SK-N-SH (cell line): ENCODE measurements at regions not wholly inside any gene's neighbourhood (a gene's known extent, or its start where the extent isn't known, plus 50 kb on each side); places are given as distances from the start of the nearest gene placed in this dataset.

Experiments
- CTCF ChIA-PET: fragments of 300-600, 350-600 bp; formaldehyde crosslinking; extraction: SDS; loops from one replicate; lab custom pipeline; 2021; lab: Yijun Ruan, JAX
- POLR2A ChIA-PET: fragments of 350-600 bp; sonication (Branson Sonifier 250); formaldehyde crosslinking; extraction: SDS; loops from one replicate; lab custom pipeline; 2020; ENCODE audit warnings: antibody characterized with exemption, inconsistent platforms; lab: Yijun Ruan, JAX
- DNase-seq: peaks from one replicate; pipeline ENCODE4 v3.0.0; 2012
- H2AFZ ChIP-seq: fragments of 200-600 bp; sonication (generic); 2 replicates; pipeline ENCODE4 v1.8.1; 2016; ENCODE audit warnings: antibody characterized with exemption, mild to moderate bottlenecking, low read depth
- H3F3A ChIP-seq: fragments of 200-600 bp; sonication (generic); replicated peaks from 2 replicates; pipeline ENCODE3; 2016; ENCODE audit warnings: antibody characterized with exemption, mild to moderate bottlenecking; ENCODE audit not compliant: insufficient read depth
- H3K27ac ChIP-seq, 2 experiments: fragments of 200-500 bp in 1 of 2; fragments of 200-600 bp in 1 of 2; sonication (Bioruptor generic) in 1 of 2; sonication (generic), shearing (Covaris generic) in 1 of 2; 2 replicates each; pipeline versions ENCODE4 v1.5.1 to v1.6.1; 2014 to 2016; ENCODE audit warnings: low read depth in 2 of 2, inconsistent platforms in 1 of 2, low read length in 1 of 2, mild to moderate bottlenecking in 1 of 2, mixed read lengths in 1 of 2
- H3K27me3 ChIP-seq: fragments of 200-600 bp; sonication (generic), shearing (Covaris generic); 2 replicates; pipeline ENCODE4 v1.6.1; 2016; ENCODE audit warnings: mixed run types; ENCODE audit not compliant: insufficient read depth
- H3K36me3 ChIP-seq, 2 experiments: fragments of 200-500 bp in 1 of 2; fragments of 200-600 bp in 1 of 2; sonication (Bioruptor generic) in 1 of 2; sonication (generic) in 1 of 2; replicated peaks in 1 of 2; 2 replicates each; pipeline versions ENCODE3 to v1.5.1; 2014 to 2016; ENCODE audit warnings: low read length in 1 of 2, mild to moderate bottlenecking in 1 of 2; ENCODE audit not compliant: insufficient read depth in 2 of 2, control insufficient read depth in 1 of 2
- H3K4me1 ChIP-seq, 2 experiments: fragments of 200-500 bp in 1 of 2; fragments of 200-600 bp in 1 of 2; sonication (Bioruptor generic) in 1 of 2; sonication (generic), shearing (Covaris generic) in 1 of 2; 2 replicates each; pipeline versions ENCODE4 v1.5.1 to v1.6.1; 2014 to 2016; ENCODE audit warnings: low read depth in 1 of 2, low read length in 1 of 2, mixed run types in 1 of 2; ENCODE audit not compliant: insufficient read depth in 2 of 2, control insufficient read depth in 1 of 2
- H3K4me2 ChIP-seq: fragments of 200-600 bp; sonication (generic), shearing (Covaris generic); 2 replicates; pipeline ENCODE4 v1.6.1; 2017; ENCODE audit warnings: mixed run types
- H3K4me3 ChIP-seq, 2 experiments: fragments of 200-500 bp in 1 of 2; fragments of 200-600 bp in 1 of 2; sonication (Bioruptor generic) in 1 of 2; sonication (generic), shearing (Covaris generic) in 1 of 2; 2 replicates each; pipeline versions ENCODE4 v1.5.1 to v1.8.1; 2014 to 2016; ENCODE audit warnings: low read depth in 2 of 2, inconsistent platforms in 1 of 2, low read length in 1 of 2, mild to moderate bottlenecking in 1 of 2, mixed read lengths in 1 of 2, moderate library complexity in 1 of 2
- H3K79me2 ChIP-seq: fragments of 200-600 bp; sonication (generic); 2 replicates; pipeline ENCODE4 v1.8.1; 2017; ENCODE audit warnings: mild to moderate bottlenecking; ENCODE audit not compliant: insufficient read depth
- H3K9ac ChIP-seq: fragments of 200-600 bp; sonication (generic); 2 replicates; pipeline ENCODE4 v1.6.1; 2017; ENCODE audit warnings: mixed run types
- H3K9me2 ChIP-seq: fragments of 200-600 bp; sonication (generic); 2 replicates; pipeline ENCODE4 v1.6.1; 2017; ENCODE audit warnings: mixed run types
- H3K9me3 ChIP-seq: fragments of 200-600 bp; sonication (generic); 2 replicates; pipeline ENCODE4 v1.6.1; 2017; ENCODE audit warnings: mixed run types, mild to moderate bottlenecking, moderate library complexity
- H4K20me1 ChIP-seq: fragments of 200-600 bp; sonication (generic); 2 replicates; pipeline ENCODE4 v1.6.1; 2017; ENCODE audit warnings: mild to moderate bottlenecking, mixed run types; ENCODE audit not compliant: insufficient read depth
- CHD2 ChIP-seq: fragments of 150-350 bp; IDR thresholded peaks from 2 replicates; pipeline ENCODE4 v1.6.1; 2018; ENCODE audit warnings: low read length; ENCODE audit not compliant: partially characterized antibody
- CTCF ChIP-seq: fragments of 200-600 bp; sonication (generic); IDR thresholded peaks from 2 replicates; pipeline ENCODE4 v1.6.1; 2017; ENCODE audit warnings: antibody characterized with exemption, mild to moderate bottlenecking, moderate library complexity
- ELF1 ChIP-seq: IDR thresholded peaks from 2 replicates; pipeline ENCODE4 v1.4.0; 2012
- EP300 ChIP-seq, 2 experiments: IDR thresholded peaks; 2 replicates each; pipeline versions ENCODE4 v1.4.0 to v1.6.1; 2012; ENCODE audit warnings: borderline replicate concordance in 1 of 2, low read depth in 1 of 2, low read length in 1 of 2
- EZH2phosphoT487 ChIP-seq: fragments of 200-600 bp; sonication (generic); IDR thresholded peaks from 2 replicates; pipeline ENCODE4 v1.6.1; 2017; ENCODE audit warnings: low read depth, mixed run types, mild to moderate bottlenecking, antibody characterized with exemption, moderate library complexity, borderline replicate concordance
- FOSL2 ChIP-seq: IDR thresholded peaks from 2 replicates; pipeline ENCODE4 v1.4.0; 2012; ENCODE audit warnings: low read depth, mild to moderate bottlenecking, moderate library complexity, borderline replicate concordance
- GABPA ChIP-seq: IDR thresholded peaks from 2 replicates; pipeline ENCODE4 v1.4.0; 2012; ENCODE audit warnings: low read depth, mild to moderate bottlenecking
- MEF2A ChIP-seq: IDR thresholded peaks from 2 replicates; pipeline ENCODE4 v1.4.0; 2012; ENCODE audit warnings: low read depth, borderline replicate concordance
- NFIC ChIP-seq: IDR thresholded peaks from 2 replicates; pipeline ENCODE4 v1.4.0; 2012; ENCODE audit warnings: borderline replicate concordance
- PBX3 ChIP-seq: IDR thresholded peaks from 2 replicates; pipeline ENCODE4; 2012
- RAD21 ChIP-seq: IDR thresholded peaks from 2 replicates; pipeline ENCODE4 v1.6.1; 2012; ENCODE audit warnings: mild to moderate bottlenecking, low read length
- RCOR1 ChIP-seq: fragments of 150-350 bp; IDR thresholded peaks from 2 replicates; pipeline ENCODE4 v1.6.1; 2017; ENCODE audit warnings: antibody characterized with exemption, low read length
- SIN3A ChIP-seq: IDR thresholded peaks from 2 replicates; pipeline ENCODE4 v1.6.1; 2012; ENCODE audit warnings: low read depth, mild to moderate bottlenecking, low read length, moderate library complexity, borderline replicate concordance
- SMC3 ChIP-seq: IDR thresholded peaks from 2 replicates; pipeline ENCODE4 v1.6.1; 2012; ENCODE audit warnings: low read depth, low read length, improper control_type of control experiment
- TCF12 ChIP-seq: IDR thresholded peaks from 2 replicates; pipeline ENCODE4 v1.4.0; 2012
- TEAD4 ChIP-seq: IDR thresholded peaks from 2 replicates; pipeline ENCODE4 v1.4.0; 2012; ENCODE audit warnings: mild to moderate bottlenecking, borderline replicate concordance; ENCODE audit not compliant: insufficient read depth
- USF1 ChIP-seq: IDR thresholded peaks from 2 replicates; pipeline ENCODE4 v1.4.0; 2012; ENCODE audit warnings: low read depth, borderline replicate concordance
- USF2 ChIP-seq: fragments of 150-350 bp; IDR thresholded peaks from 2 replicates; pipeline ENCODE4 v1.6.1; 2017; ENCODE audit warnings: antibody characterized with exemption, low read length, low read depth, borderline replicate concordance
- WGBS: methylation state at CpG from one replicate; pipeline ENCODE4 v1.1.6; 2017; ENCODE audit warnings: low lambda C conversion rate; 5-methylcytosine and 5-hydroxymethylcytosine counted together
- TF ChIP-seq, protein P1 (sequence below): IDR thresholded peaks from 2 replicates; pipeline ENCODE4 v1.4.0; 2012; ENCODE audit warnings: low read depth, borderline replicate concordance
- TF ChIP-seq, protein P2 (sequence below): IDR thresholded peaks from 2 replicates; pipeline ENCODE4 v1.6.1; 2012; ENCODE audit warnings: mild to moderate bottlenecking, low read depth, low read length, moderate library complexity

GRCh38 chr12:83378186-83378727, 691.6 kb downstream of the TMTC2 start:
- no peaks in the 10 kb centered on the region for H3K79me2 ChIP-seq
- H3K9me3 ChIP-seq: no peaks in the 10 kb centered on the region
- POLR2A ChIA-PET: no interaction called here
- CTCF ChIA-PET: no interaction called here
- H3K4me3 ChIP-seq: no peak overlapping the region
- H3K27ac ChIP-seq: no peak overlapping the region
- 70% methylated on average over 1 of the region's 1 CpG for WGBS
- H2AFZ ChIP-seq: no peak overlapping the region
- DNase-seq: no peak
- H3K9me2 ChIP-seq: no peaks in the 10 kb centered on the region
- H3K27me3 ChIP-seq: no peaks in the 10 kb centered on the region
- H3K4me2 ChIP-seq: no peak overlapping the region
- no peaks in the 10 kb centered on the region for H3F3A ChIP-seq
- H3K4me1 ChIP-seq: no peaks in the 10 kb centered on the region; a peak in 1 of 4 replicates
- no peak overlapping the region for H3K9ac ChIP-seq
- H4K20me1 ChIP-seq: no peaks in the 10 kb centered on the region
- no peaks in the 10 kb centered on the region for H3K36me3 ChIP-seq
- no peak for TF ChIP-seq EP300 (IDR thresholded peaks at IDR 0.05; ENCODE audit: borderline replicate concordance in 1 of 2, low read depth in 1 of 2, low read length in 1 of 2)
- no peak for TF ChIP-seq FOSL2
- no peak for TF ChIP-seq EZH2phosphoT487
- TF ChIP-seq TEAD4: no peak
- no peak for TF ChIP-seq PBX3
- TF ChIP-seq USF1: no peak
- TF ChIP-seq, protein P1, sequence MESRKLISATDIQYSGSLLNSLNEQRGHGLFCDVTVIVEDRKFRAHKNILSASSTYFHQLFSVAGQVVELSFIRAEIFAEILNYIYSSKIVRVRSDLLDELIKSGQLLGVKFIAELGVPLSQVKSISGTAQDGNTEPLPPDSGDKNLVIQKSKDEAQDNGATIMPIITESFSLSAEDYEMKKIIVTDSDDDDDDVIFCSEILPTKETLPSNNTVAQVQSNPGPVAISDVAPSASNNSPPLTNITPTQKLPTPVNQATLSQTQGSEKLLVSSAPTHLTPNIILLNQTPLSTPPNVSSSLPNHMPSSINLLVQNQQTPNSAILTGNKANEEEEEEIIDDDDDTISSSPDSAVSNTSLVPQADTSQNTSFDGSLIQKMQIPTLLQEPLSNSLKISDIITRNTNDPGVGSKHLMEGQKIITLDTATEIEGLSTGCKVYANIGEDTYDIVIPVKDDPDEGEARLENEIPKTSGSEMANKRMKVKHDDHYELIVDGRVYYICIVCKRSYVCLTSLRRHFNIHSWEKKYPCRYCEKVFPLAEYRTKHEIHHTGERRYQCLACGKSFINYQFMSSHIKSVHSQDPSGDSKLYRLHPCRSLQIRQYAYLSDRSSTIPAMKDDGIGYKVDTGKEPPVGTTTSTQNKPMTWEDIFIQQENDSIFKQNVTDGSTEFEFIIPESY: no peak
- no peak for TF ChIP-seq SMC3
- TF ChIP-seq RAD21: no peak
- TF ChIP-seq TCF12: no peak
- TF ChIP-seq, protein P2, sequence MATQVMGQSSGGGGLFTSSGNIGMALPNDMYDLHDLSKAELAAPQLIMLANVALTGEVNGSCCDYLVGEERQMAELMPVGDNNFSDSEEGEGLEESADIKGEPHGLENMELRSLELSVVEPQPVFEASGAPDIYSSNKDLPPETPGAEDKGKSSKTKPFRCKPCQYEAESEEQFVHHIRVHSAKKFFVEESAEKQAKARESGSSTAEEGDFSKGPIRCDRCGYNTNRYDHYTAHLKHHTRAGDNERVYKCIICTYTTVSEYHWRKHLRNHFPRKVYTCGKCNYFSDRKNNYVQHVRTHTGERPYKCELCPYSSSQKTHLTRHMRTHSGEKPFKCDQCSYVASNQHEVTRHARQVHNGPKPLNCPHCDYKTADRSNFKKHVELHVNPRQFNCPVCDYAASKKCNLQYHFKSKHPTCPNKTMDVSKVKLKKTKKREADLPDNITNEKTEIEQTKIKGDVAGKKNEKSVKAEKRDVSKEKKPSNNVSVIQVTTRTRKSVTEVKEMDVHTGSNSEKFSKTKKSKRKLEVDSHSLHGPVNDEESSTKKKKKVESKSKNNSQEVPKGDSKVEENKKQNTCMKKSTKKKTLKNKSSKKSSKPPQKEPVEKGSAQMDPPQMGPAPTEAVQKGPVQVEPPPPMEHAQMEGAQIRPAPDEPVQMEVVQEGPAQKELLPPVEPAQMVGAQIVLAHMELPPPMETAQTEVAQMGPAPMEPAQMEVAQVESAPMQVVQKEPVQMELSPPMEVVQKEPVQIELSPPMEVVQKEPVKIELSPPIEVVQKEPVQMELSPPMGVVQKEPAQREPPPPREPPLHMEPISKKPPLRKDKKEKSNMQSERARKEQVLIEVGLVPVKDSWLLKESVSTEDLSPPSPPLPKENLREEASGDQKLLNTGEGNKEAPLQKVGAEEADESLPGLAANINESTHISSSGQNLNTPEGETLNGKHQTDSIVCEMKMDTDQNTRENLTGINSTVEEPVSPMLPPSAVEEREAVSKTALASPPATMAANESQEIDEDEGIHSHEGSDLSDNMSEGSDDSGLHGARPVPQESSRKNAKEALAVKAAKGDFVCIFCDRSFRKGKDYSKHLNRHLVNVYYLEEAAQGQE: no peak
- TF ChIP-seq ELF1: no peak
- no peak for TF ChIP-seq NFIC
- no peak for TF ChIP-seq CTCF
- no peak for TF ChIP-seq MEF2A
- no peak for TF ChIP-seq GABPA
- TF ChIP-seq USF2: no peak
- TF ChIP-seq RCOR1: no peak
- TF ChIP-seq CHD2: no peak
- no peak for TF ChIP-seq SIN3A
- TF ChIP-seq, all 33 proteins: peak for 0
